IPS-15b (cell line): ENCODE measurements at regions not wholly inside any gene's neighbourhood (a gene's known extent, or its start where the extent isn't known, plus 50 kb on each side); places are given as distances from the start of the nearest gene placed in this dataset.
"Not testable (repeated sequence)": the region's sequence is repeated elsewhere in the genome, so short reads cannot be mapped to it uniquely, and the experiment has no call there.

ENCODE experiments used
- H3K27me3 ChIP-seq: one replicate; pipeline ENCODE4 v1.6.1; 2013; ENCODE audit warnings: low read length; ENCODE audit not compliant: control insufficient read depth, insufficient read depth
- H3K36me3 ChIP-seq: one replicate; pipeline ENCODE4 v1.6.1; 2013; ENCODE audit warnings: low read length; ENCODE audit not compliant: control insufficient read depth, insufficient read depth
- H3K4me1 ChIP-seq: one replicate; pipeline ENCODE4 v1.6.1; 2013; ENCODE audit warnings: mild to moderate bottlenecking, low read length; ENCODE audit not compliant: control insufficient read depth, insufficient read depth
- H3K4me3 ChIP-seq: one replicate; pipeline ENCODE4 v1.5.1; 2013; ENCODE audit warnings: low read depth, low read length
- H3K9ac ChIP-seq: one replicate; pipeline ENCODE4 v1.6.1; 2013; ENCODE audit warnings: low read depth, mild to moderate bottlenecking, low read length
- H3K9me3 ChIP-seq: one replicate; pipeline ENCODE4 v1.6.1; 2013; ENCODE audit warnings: mild to moderate bottlenecking, low read length; ENCODE audit not compliant: control insufficient read depth, insufficient read depth

DNA sequence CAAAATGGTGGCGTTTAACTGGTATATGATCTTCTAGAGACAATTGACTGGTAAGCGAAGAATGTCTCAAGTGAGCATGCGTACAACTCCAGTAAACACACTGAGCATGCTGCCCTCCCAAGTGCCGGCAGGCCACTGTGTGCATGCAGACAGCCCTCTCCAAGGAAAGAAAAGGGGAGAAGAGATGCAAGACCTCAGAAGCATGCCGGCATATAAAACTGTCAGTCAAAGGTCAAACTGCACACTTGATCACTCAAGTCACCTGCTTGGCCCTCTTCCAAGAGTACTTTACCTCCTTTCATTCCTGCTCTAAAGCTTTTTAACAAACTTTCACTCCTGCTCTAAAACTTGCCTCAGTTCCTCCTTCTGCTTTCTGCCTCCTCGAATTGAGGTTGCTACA, 910.2 kb downstream of the TAF11L14 start:
- peak overlapping the region; percentile 3 for H3K9ac ChIP-seq

DNA sequence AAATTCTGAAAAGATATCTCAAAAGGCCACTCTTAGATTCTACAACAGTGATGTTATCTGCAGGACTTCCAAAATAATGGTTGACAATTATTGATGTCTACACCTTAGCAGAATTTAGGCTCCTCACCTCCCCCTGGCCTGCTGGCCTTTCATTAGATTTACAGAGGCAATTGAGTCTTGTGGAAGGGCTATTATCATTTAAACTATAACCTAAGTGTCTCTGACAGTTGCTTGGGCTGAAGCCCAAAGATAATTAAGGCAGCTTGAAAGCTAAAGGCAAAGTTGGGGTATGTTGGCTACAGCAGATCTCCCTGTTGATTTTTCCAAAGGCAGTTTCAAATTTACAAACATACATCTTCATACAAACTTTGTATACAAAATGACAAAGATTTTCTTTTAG, 912.3 kb downstream of the TAF11L14 start:
- peaks cover 18% of the 10 kb centered on the region for H3K9me3 ChIP-seq

More for the DNA sequence above, 910.2 kb downstream of the TAF11L14 start:
- Histone ChIP-seq H3K4me3 (no peak overlapping the region), H3K9me3 (peaks cover 13% of the 10 kb centered on the region), H3K4me1 (peaks cover 25% of the 10 kb centered on the region), H3K27me3 (no peaks in the 10 kb centered on the region), H3K36me3 (peaks cover 7% of the 10 kb centered on the region)

DNA sequence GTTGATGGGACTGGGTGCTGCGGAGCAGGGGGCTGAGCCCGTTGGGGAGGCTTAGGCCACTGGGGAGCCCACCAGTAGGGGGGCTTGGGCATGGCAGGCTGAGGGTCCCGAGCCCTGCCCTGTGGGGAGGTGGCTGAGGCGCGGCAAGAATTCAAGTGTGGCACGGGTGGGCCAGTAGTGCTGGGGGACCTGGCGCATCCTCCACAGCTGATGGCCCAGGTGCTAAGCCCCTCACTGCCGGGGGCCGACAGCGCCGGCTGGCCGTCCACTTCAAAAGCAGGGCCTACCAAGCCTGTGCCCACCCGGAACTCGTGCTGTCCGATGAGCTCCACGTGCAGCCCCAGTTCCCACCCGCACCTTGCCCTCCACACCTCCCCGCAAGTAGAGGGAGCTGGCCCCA, 917.5 kb downstream of the TAF11L14 start:
- no peak overlapping the region for H3K4me3 ChIP-seq
- no peaks in the 10 kb centered on the region for H3K27me3 ChIP-seq
- H3K4me1 ChIP-seq, result peaks cover 4% of the 10 kb centered on the region
- no peak overlapping the region for H3K9ac ChIP-seq
- peaks cover 30% of the 10 kb centered on the region for H3K9me3 ChIP-seq
- peaks cover 14% of the 10 kb centered on the region for H3K36me3 ChIP-seq

More for the DNA sequence above, 912.3 kb downstream of the TAF11L14 start:
- no peak overlapping the region for H3K4me3 ChIP-seq
- peaks cover 11% of the 10 kb centered on the region for H3K36me3 ChIP-seq
- peaks cover 25% of the 10 kb centered on the region for H3K4me1 ChIP-seq
- no peak overlapping the region for H3K9ac ChIP-seq
- H3K27me3 ChIP-seq, result no peaks in the 10 kb centered on the region

DNA sequence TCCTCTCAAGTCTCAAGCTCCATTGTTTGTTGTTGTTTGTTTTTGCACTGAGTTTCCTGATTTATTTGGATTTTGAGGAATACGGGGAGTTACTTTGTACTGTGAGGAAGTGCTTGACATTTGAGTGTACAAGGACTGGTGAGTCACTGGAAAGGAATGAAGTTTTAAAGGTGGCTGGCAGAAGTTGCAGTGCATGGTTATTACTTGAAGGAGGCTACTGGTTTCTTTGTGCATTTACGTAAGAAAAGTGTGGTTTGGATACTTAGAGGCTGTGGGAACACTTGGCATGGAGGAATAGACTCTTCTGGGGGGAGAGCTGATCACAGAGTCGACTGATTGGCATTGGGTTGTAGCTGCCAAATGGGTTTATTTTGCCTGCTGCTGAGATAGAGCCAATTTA, 919.0 kb downstream of the TAF11L14 start:
- Histone ChIP-seq H3K9me3 (peaks cover 23% of the 10 kb centered on the region), H3K27me3 (no peaks in the 10 kb centered on the region)

DNA sequence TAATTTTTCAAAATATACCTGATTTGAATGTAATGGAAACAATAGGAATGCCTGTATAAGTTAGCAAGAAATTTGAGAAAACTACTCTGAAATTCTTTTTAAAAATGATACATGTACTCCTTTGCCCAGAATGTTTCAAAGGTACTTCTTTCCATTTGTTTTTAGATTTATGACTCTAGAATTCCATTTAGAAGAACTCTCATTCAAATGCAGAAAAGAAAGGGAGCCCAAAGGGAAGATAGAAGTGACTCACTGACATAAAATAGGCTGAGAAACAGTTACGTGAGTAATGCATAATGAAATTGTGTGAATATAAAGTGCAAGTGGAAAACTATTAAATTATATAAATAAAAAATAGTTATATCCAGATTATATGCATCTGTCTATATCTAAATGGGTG, 926.3 kb downstream of the TAF11L14 start:
- Histone ChIP-seq H3K9ac (no peak overlapping the region), H3K9me3 (no peaks in the 10 kb centered on the region), H3K4me3 (no peak overlapping the region), H3K36me3 (no peaks in the 10 kb centered on the region), H3K4me1 (peaks cover 11% of the 10 kb centered on the region), H3K27me3 (no peaks in the 10 kb centered on the region)

More for the DNA sequence above, 919.0 kb downstream of the TAF11L14 start:
- Histone ChIP-seq H3K36me3 (peaks cover 7% of the 10 kb centered on the region), H3K9ac (no peak overlapping the region), H3K4me3 (no peak overlapping the region), H3K4me1 (peaks cover 3% of the 10 kb centered on the region)

DNA sequence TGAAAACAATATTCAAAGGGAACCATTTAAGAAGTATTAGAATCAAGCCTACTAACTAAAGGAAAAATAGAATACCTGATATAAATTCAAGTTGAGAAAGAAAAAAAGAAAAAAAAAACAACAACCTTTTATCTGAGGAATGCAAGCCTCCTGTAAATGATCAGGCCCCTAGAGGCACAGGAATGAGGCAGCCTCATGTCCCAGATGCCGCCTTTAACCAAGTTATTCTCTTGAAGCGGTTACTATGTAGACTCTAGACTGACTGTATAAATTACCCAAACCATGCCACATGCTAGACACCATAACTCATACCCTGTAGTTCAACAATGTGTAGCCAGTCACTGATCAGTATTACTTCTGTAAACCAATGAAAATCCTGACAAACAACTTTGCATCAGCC, 929.6 kb downstream of the TAF11L14 start:
- H3K9ac ChIP-seq, result no peak overlapping the region

DNA sequence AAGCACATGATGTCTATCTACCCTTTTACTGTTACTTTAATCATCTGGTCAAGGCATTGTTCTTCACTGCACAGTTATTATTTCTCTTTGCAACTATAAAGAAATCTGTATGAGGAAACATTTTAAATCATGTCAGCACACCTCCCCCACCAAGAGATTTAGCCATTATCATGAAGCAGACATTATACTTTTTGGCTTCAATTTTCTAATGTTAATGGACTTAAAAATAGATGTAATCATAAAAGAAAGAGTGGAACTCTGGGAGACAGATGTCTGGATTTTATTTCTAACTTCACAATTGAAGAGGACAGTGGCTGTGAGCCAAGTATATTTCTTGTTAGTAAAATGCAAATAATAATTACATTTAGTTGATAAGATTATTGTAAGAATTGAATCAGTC, 932.4 kb downstream of the TAF11L14 start:
- H3K27me3 ChIP-seq, result no peaks in the 10 kb centered on the region

More for the DNA sequence above, 929.6 kb downstream of the TAF11L14 start:
- Histone ChIP-seq H3K4me1 (peaks cover 7% of the 10 kb centered on the region), H3K9me3 (no peaks in the 10 kb centered on the region), H3K4me3 (no peak overlapping the region), H3K27me3 (no peaks in the 10 kb centered on the region), H3K36me3 (no peaks in the 10 kb centered on the region)

DNA sequence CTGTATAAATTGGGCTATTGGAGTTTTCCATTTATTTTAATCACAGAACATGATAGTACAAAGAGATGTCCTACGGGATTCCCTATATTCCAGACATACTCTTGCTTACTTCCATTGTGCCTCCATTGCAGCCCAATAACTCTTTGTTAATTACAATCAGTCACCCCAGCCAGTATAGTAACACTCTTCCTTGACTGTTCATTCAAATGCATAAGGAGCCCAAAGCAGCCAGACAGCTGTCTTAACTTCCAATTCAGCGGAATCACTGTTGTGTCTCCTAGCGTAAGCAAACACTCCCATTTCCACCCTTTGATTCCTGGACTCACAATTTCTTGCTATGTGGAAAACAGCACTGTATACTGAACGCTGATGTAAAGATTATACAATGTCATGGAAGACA, 942.3 kb downstream of the TAF11L14 start:
- H3K36me3 ChIP-seq, result no peaks in the 10 kb centered on the region
- no peak overlapping the region for H3K9ac ChIP-seq
- no peaks in the 10 kb centered on the region for H3K9me3 ChIP-seq
- peaks cover 12% of the 10 kb centered on the region for H3K4me1 ChIP-seq
- H3K4me3 ChIP-seq, result no peak overlapping the region
- no peaks in the 10 kb centered on the region for H3K27me3 ChIP-seq

More for the DNA sequence above, 932.4 kb downstream of the TAF11L14 start:
- Histone ChIP-seq H3K4me1 (peaks cover 6% of the 10 kb centered on the region), H3K9ac (no peak overlapping the region), H3K4me3 (no peak overlapping the region), H3K36me3 (no peaks in the 10 kb centered on the region), H3K9me3 (no peaks in the 10 kb centered on the region)

DNA sequence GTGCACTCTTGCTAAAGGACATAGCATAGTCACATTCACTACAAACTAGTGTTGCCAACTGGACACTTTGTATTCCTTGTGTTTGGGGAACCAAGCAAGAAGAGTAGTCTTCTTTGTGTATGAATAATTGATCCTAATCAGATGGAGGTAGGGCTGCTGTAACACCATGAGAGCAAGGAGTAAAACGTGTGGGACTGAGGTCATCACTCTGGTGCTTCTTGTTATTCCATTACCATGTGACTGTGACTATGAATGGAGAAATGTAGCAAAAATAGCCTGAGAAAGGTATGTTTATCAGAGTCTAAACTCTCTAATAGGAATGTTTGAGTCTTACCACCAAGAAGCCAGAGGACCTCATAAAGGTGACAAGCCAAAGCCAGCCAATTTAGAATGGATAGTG, 966.9 kb downstream of the TAF11L14 start:
- Histone ChIP-seq H3K4me1 (no peaks in the 10 kb centered on the region), H3K9me3 (no peaks in the 10 kb centered on the region), H3K36me3 (no peaks in the 10 kb centered on the region), H3K9ac (no peak overlapping the region), H3K27me3 (no peaks in the 10 kb centered on the region), H3K4me3 (no peak overlapping the region)

DNA sequence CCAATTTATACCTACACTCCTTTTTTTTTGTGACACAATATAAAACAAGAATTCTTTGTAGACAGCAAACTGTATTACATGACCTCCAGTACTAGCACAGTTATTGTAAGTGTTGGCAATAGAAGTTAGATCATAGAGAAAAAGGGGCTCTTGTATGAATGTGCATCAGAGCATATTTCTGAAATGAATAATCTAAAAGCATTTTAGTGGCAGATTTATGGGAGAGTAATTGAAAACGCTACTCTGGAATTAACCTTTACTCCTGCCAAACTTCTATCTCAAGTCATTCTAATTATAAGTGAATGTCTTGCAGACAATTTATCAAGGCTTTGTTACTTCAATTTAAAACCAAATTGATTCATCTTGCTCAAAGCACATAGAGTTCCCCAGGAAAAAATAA, 968.1 kb downstream of the TAF11L14 start:
- Histone ChIP-seq H3K9me3 (no peaks in the 10 kb centered on the region), H3K9ac (no peak overlapping the region), H3K27me3 (no peaks in the 10 kb centered on the region), H3K4me3 (no peak overlapping the region), H3K4me1 (peaks cover under 1% of the 10 kb centered on the region), H3K36me3 (no peaks in the 10 kb centered on the region)

DNA sequence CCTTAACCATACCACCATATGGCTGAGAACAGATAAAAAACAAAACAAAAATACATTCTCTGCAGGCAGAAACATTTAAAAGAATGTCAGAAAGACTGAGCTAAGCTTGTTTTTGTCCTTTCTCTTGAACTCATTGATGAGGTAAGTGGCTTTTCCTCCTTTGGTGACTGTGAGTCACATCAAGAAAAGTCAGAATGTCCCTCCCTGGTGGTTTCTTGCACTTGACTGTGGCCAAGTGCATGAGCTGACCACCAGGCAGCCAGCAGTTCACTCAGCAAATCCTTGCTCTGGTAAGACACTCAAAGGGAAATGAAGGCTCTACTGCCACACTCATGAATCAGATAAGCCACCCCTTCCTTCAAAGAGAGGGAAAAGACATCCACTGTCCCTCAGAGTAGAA, 970.9 kb downstream of the TAF11L14 start:
- Histone ChIP-seq H3K9ac (no peak overlapping the region), H3K27me3 (no peaks in the 10 kb centered on the region), H3K4me3 (no peak overlapping the region), H3K9me3 (no peaks in the 10 kb centered on the region), H3K4me1 (peaks cover 4% of the 10 kb centered on the region), H3K36me3 (no peaks in the 10 kb centered on the region)

DNA sequence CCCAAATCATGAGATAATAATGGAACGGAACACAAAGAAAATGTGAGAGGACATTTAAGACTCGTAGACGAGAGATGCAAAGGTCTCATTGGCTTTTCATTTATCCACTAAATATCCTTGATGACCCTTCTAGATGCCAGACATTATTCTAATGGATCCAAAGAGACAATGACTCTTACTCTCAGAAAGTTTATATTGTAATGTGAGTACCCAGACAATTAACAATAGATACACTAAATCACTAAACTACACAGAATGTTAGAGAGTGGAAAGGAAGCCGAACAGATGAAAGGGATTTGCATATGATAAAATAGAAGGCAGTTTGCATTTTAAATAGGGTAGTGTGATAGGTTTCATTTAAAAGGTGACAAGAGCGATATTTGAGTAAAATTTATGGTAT, 973.3 kb downstream of the TAF11L14 start:
- no peaks in the 10 kb centered on the region for H3K27me3 ChIP-seq
- H3K36me3 ChIP-seq, result no peaks in the 10 kb centered on the region
- no peak overlapping the region for H3K4me3 ChIP-seq

DNA sequence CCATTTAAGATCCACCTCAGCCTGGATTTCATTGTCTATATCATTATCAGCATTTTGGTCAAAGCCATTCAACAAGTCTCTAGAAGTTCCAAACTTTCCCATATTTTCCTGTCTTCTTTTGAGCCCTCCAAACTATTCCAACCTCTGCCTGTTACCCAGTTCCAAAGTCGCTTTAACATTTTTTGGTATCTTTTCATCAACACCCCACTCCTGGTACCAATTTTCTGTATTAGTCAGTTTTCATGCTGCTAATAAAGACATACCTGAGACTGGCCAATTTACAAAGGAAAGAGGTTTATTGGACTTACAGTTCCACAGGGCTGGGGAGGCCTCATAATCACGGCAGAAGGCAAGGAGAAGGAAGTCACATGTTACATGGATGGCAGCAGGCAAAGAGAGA, 982.9 kb downstream of the TAF11L14 start:
- not testable (repeated sequence) for H3K27me3 ChIP-seq, H3K4me1 ChIP-seq, H3K9me3 ChIP-seq, H3K36me3 ChIP-seq, H3K4me3 ChIP-seq, H3K9ac ChIP-seq

More for the DNA sequence above, 973.3 kb downstream of the TAF11L14 start:
- Histone ChIP-seq H3K9me3 (no peaks in the 10 kb centered on the region), H3K9ac (no peak overlapping the region), H3K4me1 (peaks cover 4% of the 10 kb centered on the region)
